AML-193 (cell line): ENCODE measurements at regions not wholly inside any gene's neighbourhood (a gene's known extent, or its start where the extent isn't known, plus 50 kb on each side); places are given as distances from the start of the nearest gene placed in this dataset.
"Not testable (repeated sequence)": the region's sequence is repeated elsewhere in the genome, so short reads cannot be mapped to it uniquely, and the experiment has no call there.

Experiments used
- DNase-seq, 2 experiments: peaks; one replicate each; lab custom pipeline; 2025; lab: John Stamatoyannopoulos, UW

DNA sequence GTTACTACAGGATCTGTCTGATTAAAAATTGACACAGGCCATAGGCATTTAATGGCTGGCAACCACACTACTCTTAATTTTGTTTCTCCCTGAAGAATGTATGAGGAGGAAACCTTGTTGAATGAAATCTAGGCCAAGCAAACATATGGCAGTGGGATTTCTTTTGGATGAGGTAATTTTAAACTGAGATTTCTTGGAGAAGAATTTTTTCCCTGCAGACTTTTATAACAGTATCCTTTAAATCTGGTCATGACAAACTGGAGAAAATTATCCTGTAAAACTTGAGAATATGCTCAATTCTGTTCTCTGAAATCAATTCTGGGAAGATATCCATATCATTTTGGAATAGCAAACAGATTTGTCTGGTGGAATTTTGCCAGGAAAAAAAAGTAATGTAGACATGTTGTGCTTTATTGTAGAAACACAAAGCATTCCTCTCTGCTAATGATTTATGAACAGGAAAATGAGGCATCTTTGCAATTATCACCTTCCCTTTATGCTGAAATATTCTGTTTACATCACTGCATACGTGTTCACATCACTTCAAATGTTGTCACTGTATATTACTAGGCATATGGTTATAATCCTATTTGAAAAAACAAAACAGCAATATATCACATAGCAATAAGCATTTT is 108.3 kb upstream of the ARSJ start:
- no peak for DNase-seq

- no peak for DNase-seq
These were observed 109.0 kb upstream of the ARSJ start for GRCh38 chr4:114088481-114088880.

GRCh38 chr4:114091546-114091945 is 112.1 kb upstream of the ARSJ start:
- DNase-seq = no peak

GRCh38 chr4:114093221-114093715 is 113.8 kb upstream of the ARSJ start:
- DNase-seq = no peak

GRCh38 chr4:114100288-114101031 is 121.0 kb upstream of the ARSJ start:
- DNase-seq = no peak

- DNase-seq = no peak
These were observed 124.5 kb upstream of the ARSJ start for GRCh38 chr4:114103908-114104307.

DNA sequence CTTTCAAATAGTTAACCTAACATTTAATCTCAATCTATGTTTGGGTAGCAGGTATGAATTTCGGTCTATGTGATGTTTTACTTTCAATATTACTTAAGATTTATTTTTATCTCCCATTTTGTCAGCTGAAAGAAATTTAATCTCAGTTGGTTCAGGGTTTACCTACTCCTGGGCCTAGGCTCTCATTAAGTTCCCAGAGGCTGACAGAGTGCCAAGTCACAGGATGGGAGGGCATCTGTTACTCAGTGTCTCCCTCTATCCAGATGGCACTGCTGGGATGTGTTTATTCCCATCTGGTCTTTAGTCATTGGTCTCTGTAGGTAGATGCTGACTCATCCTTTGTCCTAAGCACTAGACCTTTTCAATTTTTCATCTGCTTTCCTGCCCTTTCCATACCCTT is 129.4 kb upstream of the ARSJ start:
- DNase-seq = no peak

- no peak for DNase-seq
These were observed 130.3 kb upstream of the ARSJ start for GRCh38 chr4:114109776-114110175.

DNA sequence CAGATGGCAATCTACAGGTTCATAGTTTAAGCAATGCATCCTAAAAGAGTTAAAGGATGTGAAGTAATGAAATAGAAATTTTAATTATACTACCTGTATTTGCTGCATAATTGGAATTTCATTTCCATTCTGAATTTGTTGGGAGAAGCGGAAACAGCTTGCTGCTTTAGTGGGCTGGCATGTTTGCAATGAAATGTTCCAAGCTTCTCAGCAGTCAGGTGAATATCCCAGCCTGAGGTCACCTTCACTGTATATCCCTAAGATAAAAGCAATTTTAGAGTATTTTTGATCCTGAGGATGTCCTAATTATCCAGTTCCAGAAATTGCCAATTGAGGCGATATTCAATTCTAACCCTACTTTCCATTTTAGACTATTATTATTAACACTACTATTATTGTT is 136.1 kb upstream of the ARSJ start:
- no peak for DNase-seq

DNA sequence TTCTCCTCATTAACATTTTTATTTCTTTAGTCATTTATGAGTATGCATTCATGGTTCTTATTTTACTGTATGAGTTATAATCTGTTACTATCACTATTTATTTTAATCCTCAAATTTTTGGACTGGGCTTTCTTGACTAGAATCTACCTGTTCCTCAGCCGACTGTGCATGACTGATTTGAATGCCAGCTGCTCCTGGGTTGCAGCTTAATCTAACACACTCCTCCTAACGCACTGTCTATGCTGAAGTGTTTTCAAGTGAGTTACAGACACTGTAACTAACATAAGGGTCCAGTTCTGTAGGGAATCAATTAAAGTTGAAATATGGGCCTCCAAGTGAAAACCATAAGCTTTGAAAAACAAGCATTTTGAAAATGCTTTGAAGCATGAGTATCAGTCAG is 137.4 kb upstream of the ARSJ start:
- no peak for DNase-seq

DNA sequence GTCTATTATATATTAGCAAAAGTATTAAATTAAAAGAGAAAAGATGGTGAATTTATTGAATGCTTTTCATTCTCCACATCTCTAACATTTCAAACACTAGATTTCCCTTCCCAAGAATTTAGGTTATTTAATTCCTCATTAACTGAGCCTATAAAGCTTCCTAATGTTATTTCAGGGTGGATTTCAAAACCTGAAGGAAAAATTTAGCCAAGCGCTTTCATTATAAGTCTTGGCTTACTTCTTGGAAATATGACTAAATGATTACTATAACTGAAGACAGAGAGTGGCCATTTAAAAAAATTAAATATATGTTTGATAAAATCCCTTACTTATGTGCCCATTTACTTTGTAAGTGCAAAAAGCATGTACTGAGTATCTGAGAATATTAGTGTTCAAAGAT is 141.8 kb upstream of the ARSJ start:
- DNase-seq = no peak

DNA sequence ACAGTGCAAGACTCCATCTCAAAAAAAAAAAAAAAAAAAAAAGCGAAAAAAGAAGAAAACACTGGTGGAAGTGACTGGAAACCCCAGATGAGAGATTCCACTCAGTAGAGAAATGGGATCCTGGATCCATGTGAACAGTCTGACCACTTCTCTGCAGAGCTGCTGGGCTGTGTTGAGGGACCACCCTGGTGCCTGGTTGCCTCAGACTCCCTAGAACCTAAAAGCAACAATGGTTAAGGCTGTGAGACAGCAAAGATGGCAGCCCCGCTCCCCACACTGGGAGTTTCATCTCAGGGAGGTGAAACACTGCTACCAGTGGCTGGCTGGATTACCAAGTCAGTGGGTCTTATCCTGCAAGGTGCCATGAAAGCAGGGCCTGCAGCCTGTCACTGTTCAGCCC is 152.8 kb upstream of the ARSJ start:
- no peak for DNase-seq

- peak in 1 of 2 experiments; percentile 7 for DNase-seq
These were observed 153.4 kb upstream of the ARSJ start for GRCh38 chr4:114132830-114133229.

GRCh38 chr4:114136069-114136468 is 156.6 kb upstream of the ARSJ start:
- DNase-seq = no peak

DNA sequence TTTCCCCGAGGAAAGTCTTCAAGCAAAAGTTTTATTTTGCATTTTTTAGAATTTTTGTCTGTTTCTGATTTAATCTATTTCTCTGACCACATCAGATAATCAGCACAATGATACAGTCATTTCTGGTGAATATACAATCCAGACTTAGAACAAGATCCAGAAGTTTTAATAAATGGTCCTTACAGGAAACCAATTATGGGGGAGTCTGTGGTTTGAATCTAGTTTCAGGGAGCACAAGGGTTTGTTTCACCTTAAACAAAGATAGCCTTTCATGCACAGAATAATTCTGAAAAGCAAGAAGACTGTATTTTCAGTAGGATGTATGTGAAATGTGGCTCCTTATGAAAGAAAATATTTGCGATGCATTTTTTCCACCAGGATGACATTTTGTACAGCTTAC is 158.5 kb upstream of the ARSJ start:
- no peak for DNase-seq

GRCh38 chr4:114146947-114147618 is 167.6 kb upstream of the ARSJ start:
- peak; percentile 55 to 63 for DNase-seq

DNA sequence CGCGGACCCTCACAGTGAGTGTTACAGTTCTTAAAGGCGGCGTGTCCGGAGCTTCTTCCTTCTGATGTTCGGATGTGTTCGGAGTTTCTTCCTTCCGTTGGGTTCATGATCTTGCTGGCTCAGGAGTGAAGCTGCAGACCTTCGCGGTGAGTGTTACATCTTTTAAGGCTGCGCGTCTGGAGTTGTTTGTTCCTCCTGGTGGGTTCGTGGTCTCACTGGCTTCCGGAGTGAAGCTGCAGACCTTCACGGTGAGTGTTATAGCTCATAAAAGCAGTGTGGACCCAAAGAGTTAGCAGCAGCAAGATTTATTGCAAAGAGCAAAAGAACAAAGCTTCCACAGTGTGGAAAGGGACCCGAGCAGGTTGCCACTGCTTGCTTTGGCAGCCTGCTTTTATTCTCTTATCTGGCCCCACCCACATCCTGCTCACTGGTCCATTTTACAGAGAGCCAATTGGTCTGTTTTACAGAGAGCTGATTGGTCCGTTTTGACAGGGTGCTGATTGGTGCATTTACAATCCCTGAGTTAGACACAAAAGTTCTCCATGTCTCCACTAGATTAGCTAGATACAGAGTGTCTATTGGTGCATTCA is 168.3 kb upstream of the ARSJ start:
- DNase-seq = not testable (repeated sequence)

DNA sequence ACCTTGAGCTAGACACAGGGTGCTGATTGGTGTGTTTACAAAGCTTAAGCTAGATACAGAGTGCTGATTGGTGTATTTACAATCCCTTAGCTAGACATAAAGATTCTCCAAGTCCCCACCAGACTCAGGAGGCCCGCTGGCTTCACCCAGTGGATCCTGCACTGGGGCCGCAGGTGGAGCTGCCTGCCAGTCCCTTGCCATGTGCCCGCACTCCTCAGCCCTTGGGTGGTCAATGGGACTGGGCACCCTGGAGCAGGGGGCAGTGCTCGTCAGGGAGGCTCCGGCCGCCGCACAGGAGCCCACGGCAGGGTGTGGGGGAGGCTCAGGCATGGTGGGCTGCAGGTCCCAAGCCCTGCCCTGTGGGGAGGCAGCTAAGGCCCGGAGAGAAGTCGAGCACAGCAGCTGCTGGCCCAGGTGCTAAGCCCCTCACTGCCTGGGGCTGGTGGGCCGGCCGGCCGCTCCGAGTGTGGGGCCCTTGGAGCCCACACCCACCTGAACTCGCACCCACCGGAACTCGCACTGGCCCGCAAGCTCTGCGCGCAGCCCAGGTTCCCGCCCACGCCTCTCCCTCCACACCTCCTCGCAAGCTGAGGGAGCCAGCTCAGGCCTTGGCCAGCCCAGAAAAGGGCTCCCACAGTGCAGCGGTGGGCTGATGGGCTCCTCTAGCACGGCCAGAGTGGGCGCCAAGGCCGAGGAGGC is 169.1 kb upstream of the ARSJ start:
- not testable (repeated sequence) for DNase-seq

- DNase-seq = no peak
These were observed 176.9 kb upstream of the ARSJ start for GRCh38 chr4:114156371-114156770.

DNA sequence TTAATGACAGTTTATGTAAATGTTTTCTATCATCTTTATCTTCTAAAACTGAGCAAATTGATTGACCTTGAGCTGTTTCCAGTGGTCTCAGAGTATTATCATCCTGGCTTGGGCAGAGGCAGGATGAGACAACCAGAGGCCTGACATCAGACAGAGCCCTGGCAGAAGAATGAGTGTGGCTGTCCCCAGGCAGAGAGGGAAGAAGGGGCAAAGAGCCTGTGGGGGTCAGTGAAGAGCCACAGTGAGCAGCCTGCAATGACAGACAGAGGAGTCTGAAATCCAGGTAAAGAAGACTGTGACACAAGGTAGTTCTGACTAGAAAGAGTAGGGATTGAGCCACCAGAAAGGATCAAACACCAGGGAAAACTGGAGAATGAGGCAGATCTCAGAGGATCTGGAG is 182.4 kb upstream of the ARSJ start:
- DNase-seq = no peak

- no peak for DNase-seq
These were observed 183.6 kb upstream of the ARSJ start for GRCh38 chr4:114163051-114163450.

DNA sequence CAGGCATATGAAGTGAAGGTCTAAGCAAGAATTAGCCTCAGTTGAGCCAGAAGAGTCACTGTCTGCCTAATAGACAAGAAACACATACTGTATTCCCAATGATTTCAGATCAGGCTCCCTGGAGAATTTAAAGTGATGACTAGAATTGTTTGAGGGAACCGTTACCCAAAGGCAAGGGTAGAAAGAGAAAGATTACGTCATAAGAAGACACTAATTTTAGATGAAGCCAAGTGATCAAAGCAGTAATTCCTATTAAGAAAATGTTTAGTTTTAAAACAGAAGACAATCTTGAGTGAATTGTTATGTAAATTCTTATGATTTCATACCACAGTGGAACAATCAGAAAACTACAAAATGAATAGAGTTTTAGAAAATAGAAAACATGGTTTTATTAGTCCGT is 194.5 kb upstream of the ARSJ start:
- DNase-seq = no peak
